Peyer's patch (tissue), 4 donors: ENCODE measurements at regions not wholly inside any gene's neighbourhood (a gene's known extent, or its start where the extent isn't known, plus 50 kb on each side); places are given as distances from the start of the nearest gene placed in this dataset.

Source experiments
- POLR2A ChIP-seq, 2 donors: fragments of 450-650 bp; IDR thresholded peaks; one replicate each; pipeline ENCODE4 v1.5.1; 2017; ENCODE audit warnings: antibody characterized with exemption in 2 of 2, mild to moderate bottlenecking in 2 of 2, moderate library complexity in 2 of 2
- TF ChIP-seq, protein P1 (sequence below), 6 experiments: fragments of 450-650 bp in 4 of 6; fragments of 200-600 bp in 2 of 6; sonication (generic) in 1 of 6; IDR thresholded peaks; one replicate each; pipeline ENCODE4 v1.5.1; 2017 to 2019; ENCODE audit warnings: antibody characterized with exemption in 6 of 6, mild to moderate bottlenecking in 3 of 6, moderate library complexity in 1 of 6

DNA sequence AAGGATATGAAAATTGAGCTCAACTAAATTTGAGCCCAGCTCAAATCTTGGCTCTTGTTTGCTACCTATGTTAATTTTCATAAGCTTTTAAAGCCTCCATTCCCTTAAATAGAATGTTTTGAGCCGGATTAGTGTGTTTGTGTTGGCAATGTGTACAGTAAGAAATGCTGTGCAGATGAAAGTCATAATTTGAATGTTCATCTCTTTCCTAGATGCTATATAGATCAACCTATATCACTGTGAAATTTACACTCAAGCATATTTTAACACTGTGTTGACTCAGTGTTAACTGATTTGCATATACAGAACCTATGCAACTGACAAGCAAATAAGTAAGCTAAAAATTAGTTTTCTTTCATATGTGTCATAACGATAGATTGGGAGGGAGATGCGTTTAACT, 272.5 kb downstream of the TFEC start:
- TF ChIP-seq, protein P1, sequence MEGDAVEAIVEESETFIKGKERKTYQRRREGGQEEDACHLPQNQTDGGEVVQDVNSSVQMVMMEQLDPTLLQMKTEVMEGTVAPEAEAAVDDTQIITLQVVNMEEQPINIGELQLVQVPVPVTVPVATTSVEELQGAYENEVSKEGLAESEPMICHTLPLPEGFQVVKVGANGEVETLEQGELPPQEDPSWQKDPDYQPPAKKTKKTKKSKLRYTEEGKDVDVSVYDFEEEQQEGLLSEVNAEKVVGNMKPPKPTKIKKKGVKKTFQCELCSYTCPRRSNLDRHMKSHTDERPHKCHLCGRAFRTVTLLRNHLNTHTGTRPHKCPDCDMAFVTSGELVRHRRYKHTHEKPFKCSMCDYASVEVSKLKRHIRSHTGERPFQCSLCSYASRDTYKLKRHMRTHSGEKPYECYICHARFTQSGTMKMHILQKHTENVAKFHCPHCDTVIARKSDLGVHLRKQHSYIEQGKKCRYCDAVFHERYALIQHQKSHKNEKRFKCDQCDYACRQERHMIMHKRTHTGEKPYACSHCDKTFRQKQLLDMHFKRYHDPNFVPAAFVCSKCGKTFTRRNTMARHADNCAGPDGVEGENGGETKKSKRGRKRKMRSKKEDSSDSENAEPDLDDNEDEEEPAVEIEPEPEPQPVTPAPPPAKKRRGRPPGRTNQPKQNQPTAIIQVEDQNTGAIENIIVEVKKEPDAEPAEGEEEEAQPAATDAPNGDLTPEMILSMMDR (IDR thresholded peaks at IDR 0.05) = no peak
- TF ChIP-seq POLR2A (IDR thresholded peaks at IDR 0.05) = no peak
